Thoracic aorta (tissue), 2 donors: ENCODE measurements at regions not wholly inside any gene's neighbourhood (a gene's known extent, or its start where the extent isn't known, plus 50 kb on each side); places are given as distances from the start of the nearest gene placed in this dataset.
A peak's percentile ranks its signal among the peaks of the same experiment; 100 is the strongest.
"Not testable (repeated sequence)": the region's sequence is repeated elsewhere in the genome, so short reads cannot be mapped to it uniquely, and the experiment has no call there.

Source experiments
- ATAC-seq: fragments of 150-250 bp; one replicate; pipeline ENCODE4 v1.8.0; 2017; ENCODE audit warnings: low read depth; ENCODE audit not compliant: insufficient number of reproducible peaks, low FRiP score
- DNase-seq: peaks from one replicate; pipeline ENCODE4 v3.0.0-alpha.2; 2020; ENCODE audit warnings: low spot score
- H3K27ac ChIP-seq, 2 donors: fragments of 200-600 bp; sonication (generic); 1 replicate in 1 of 2; 2 replicates in 1 of 2; pipeline ENCODE4 v1.5.1; 2016; ENCODE audit warnings: mild to moderate bottlenecking in 2 of 2, moderate library complexity in 2 of 2
- H3K27me3 ChIP-seq: fragments of 200-600 bp; sonication (generic); replicated peaks from 2 replicates; pipeline ENCODE4 v1.6.0; 2016; ENCODE audit warnings: mild to moderate bottlenecking; ENCODE audit not compliant: insufficient read depth
- H3K36me3 ChIP-seq: fragments of 200-600 bp; sonication (generic); one replicate; pipeline ENCODE4 v1.5.1; 2016
- H3K4me1 ChIP-seq, 2 donors: fragments of 200-600 bp; sonication (generic); 1 replicate in 1 of 2; 2 replicates in 1 of 2; pipeline versions ENCODE4 v1.5.1 to v1.6.0; 2016; ENCODE audit warnings: low read depth in 2 of 2, mild to moderate bottlenecking in 1 of 2; ENCODE audit not compliant: control insufficient read depth in 1 of 2
- H3K4me3 ChIP-seq: fragments of 200-600 bp; sonication (generic); 2 replicates; pipeline ENCODE4 v1.5.1; 2016; ENCODE audit warnings: mild to moderate bottlenecking
- H3K9me3 ChIP-seq: fragments of 200-600 bp; sonication (generic); 2 replicates; pipeline ENCODE4 v1.5.1; 2016
- CTCF ChIP-seq: fragments of 200-600 bp; sonication (generic); IDR thresholded peaks from one replicate; pipeline ENCODE4 v1.5.1; 2019; ENCODE audit warnings: antibody characterized with exemption

- Histone ChIP-seq H3K27me3 (no peaks in the 10 kb centered on the region), H3K4me1 (no peaks in the 10 kb centered on the region), H3K27ac (no peak overlapping the region), H3K4me3 (no peak overlapping the region), H3K9me3 (no peaks in the 10 kb centered on the region), H3K36me3 (no peaks in the 10 kb centered on the region)
- DNase-seq, result no peak
- no peak for ATAC-seq
- TF ChIP-seq CTCF, result no peak
Measured at GRCh38 chrX:66815227-66815626, 176.3 kb upstream of the EDA2R start.

- not testable (repeated sequence) for H3K4me3 ChIP-seq, ATAC-seq, H3K27ac ChIP-seq, H3K4me1 ChIP-seq, H3K27me3 ChIP-seq, DNase-seq, H3K9me3 ChIP-seq, H3K36me3 ChIP-seq
Measured at GRCh38 chrX:66794514-66794913, 155.6 kb upstream of the EDA2R start.

GRCh38 chrX:66766318-66766717 lies 127.4 kb upstream of the EDA2R start:
- H3K4me1 ChIP-seq, result peaks cover 0 to 18% of the 10 kb centered on the region in 2 donors
- no peak for DNase-seq
- TF ChIP-seq CTCF, result no peak
- no peaks in the 10 kb centered on the region for H3K27me3 ChIP-seq
- H3K4me3 ChIP-seq, result no peak overlapping the region
- H3K9me3 ChIP-seq, result no peaks in the 10 kb centered on the region
- no peaks in the 10 kb centered on the region for H3K36me3 ChIP-seq
- no peak overlapping the region for H3K27ac ChIP-seq
- no peak for ATAC-seq

- ATAC-seq, result no peak
- DNase-seq, result no peak
- Histone ChIP-seq H3K27me3 (no peaks in the 10 kb centered on the region), H3K27ac (no peak overlapping the region), H3K4me3 (no peak overlapping the region), H3K36me3 (no peaks in the 10 kb centered on the region), H3K9me3 (no peaks in the 10 kb centered on the region), H3K4me1 (no peaks in the 10 kb centered on the region)
- TF ChIP-seq CTCF, result peak; percentile 19
Measured at GRCh38 chrX:66760651-66761050, 121.8 kb upstream of the EDA2R start.

GRCh38 chrX:66756717-66757116 lies 117.8 kb upstream of the EDA2R start:
- DNase-seq, result no peak
- TF ChIP-seq CTCF, result no peak
- no peaks in the 10 kb centered on the region for H3K27me3 ChIP-seq

GRCh38 chrX:66751136-66751782 lies 112.4 kb upstream of the EDA2R start:
- Histone ChIP-seq H3K9me3 (no peaks in the 10 kb centered on the region), H3K4me1 (no peaks in the 10 kb centered on the region), H3K27ac (no peak overlapping the region), H3K27me3 (no peaks in the 10 kb centered on the region), H3K36me3 (no peaks in the 10 kb centered on the region), H3K4me3 (no peak overlapping the region)
- ATAC-seq, result no peak
- no peak for TF ChIP-seq CTCF
- no peak for DNase-seq

More at GRCh38 chrX:66756717-66757116, 117.8 kb upstream of the EDA2R start:
- Histone ChIP-seq H3K4me1 (no peaks in the 10 kb centered on the region), H3K36me3 (no peaks in the 10 kb centered on the region), H3K4me3 (no peak overlapping the region), H3K27ac (no peak overlapping the region), H3K9me3 (no peaks in the 10 kb centered on the region)
- no peak for ATAC-seq

- not testable (repeated sequence) for ATAC-seq, H3K9me3 ChIP-seq, H3K4me1 ChIP-seq, H3K4me3 ChIP-seq, H3K27me3 ChIP-seq, DNase-seq, H3K36me3 ChIP-seq, H3K27ac ChIP-seq
Measured at GRCh38 chrX:66744519-66744918, 105.6 kb upstream of the EDA2R start.
